ENCODE measurements at regions not wholly inside any gene's neighbourhood (a gene's known extent, or its start where the extent isn't known, plus 50 kb on each side); places are given as distances from the start of the nearest gene placed in this dataset.

DNA sequence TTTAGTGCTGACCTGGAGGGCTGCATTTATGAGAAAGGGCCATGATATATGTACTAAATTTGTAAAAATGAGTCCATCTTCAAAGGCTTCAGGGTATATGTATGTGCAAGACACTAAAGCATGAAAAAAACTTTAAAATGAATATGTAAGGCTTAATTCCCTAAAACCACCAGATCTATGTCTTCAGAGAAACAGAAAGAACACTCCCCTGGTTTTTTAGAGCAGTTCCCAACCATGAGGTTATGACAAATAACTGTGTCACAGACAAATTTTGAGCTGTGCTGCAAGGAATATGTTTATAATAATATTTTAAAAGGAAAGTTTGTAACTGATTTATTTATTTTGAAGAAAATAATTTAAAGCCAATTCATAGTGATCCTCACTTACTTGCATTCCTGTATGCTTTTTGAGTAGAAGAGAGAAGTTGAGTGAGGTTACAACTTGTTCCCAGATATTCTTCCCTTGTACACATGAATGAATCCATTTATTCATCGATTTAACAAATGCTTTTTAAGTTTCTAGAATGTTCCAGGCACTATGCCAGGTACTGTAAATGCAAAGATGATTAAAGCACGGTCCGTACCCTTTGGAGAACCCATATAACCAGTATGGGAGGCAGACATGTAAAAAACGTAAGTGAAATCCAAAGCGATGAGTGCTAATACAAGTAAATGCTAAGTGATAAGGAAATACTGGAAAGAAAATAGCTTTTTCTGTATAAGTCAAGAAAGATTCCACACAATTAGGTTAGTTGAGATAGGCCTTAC is 295.2 kb upstream of the DIAPH2 start:
- TF ChIP-seq FOXM1 (IDR thresholded peaks at IDR 0.05; ENCODE audit: borderline replicate concordance) (no peak), NFRKB (IDR thresholded peaks at IDR 0.05) (no peak), L3MBTL2 (conservative IDR thresholded peaks at IDR 0.05) (no peak), SP1 (IDR thresholded peaks at IDR 0.05) (no peak), LEF1 (IDR thresholded peaks at IDR 0.05; ENCODE audit: borderline replicate concordance) (no peak), BHLHE40 (IDR thresholded peaks at IDR 0.05; ENCODE audit: borderline replicate concordance) (no peak), FOXA1 (IDR thresholded peaks at IDR 0.05) (no peak), HDGF (IDR thresholded peaks at IDR 0.05; ENCODE audit: borderline replicate concordance) (no peak), SUZ12 (IDR thresholded peaks at IDR 0.05) (no peak), CTBP1 (IDR thresholded peaks at IDR 0.05; ENCODE audit: borderline replicate concordance) (no peak)
- ChIA-PET POLR2A (no interaction called here), CTCF (no interaction called here)
- no peak for DNase-seq (ENCODE audit: extremely low spot score)

DNA sequence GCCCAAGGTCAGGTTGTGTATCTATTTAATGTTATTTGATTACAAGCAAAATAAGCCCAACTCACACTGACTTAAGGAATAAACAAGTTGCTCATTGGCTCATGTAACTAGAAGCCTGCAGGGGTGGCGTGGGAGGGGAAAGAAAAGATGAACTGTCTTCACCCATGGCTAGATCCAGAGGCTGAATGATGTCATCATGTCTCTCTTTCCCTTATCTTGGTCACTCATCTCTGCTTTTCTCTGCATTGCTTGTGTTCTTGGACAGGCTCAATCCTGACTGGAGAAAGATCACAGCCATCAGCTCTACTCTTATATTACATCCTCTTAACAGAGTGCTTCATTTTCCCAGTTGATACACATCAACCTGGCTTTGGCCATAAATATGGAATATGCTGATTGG is 290.0 kb upstream of the DIAPH2 start:
- ChIA-PET POLR2A (no interaction called here), CTCF (interaction anchor here (0.6 kb wide), 2 partner anchors 285 to 663 kb away, joined by 4 read pairs; no protein-coding TSS in a partner anchor)
- TF ChIP-seq BHLHE40 (IDR thresholded peaks at IDR 0.05; ENCODE audit: borderline replicate concordance) (no peak), HDGF (IDR thresholded peaks at IDR 0.05; ENCODE audit: borderline replicate concordance) (no peak), FOXA1 (IDR thresholded peaks at IDR 0.05) (no peak), ZNF384 (IDR thresholded peaks at IDR 0.05) (no peak), ELF4 (IDR thresholded peaks at IDR 0.05) (no peak), SP1 (IDR thresholded peaks at IDR 0.05) (no peak), SUZ12 (IDR thresholded peaks at IDR 0.05) (no peak), NFRKB (IDR thresholded peaks at IDR 0.05) (no peak), L3MBTL2 (conservative IDR thresholded peaks at IDR 0.05) (no peak), LEF1 (IDR thresholded peaks at IDR 0.05; ENCODE audit: borderline replicate concordance) (no peak)
- DNase-seq (ENCODE audit: extremely low spot score), result no peak

DNA sequence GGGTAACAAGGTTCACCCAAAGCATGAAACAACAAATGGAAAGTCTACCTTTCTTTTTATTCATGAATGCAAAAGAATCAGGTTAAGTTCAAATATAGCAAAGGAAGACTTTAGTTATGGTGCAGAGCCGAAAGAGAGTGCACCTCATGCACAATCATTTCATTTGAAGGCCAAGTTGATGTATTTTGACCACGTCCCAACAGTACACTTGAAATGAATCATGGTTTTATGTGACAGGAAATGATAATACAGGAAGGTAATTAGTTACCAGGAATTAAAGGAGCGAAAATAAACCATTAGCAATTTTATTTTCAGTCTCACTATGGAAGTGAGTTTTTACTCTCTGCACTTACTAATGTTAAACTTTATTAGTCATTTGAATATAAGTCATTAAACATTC is 281.2 kb upstream of the DIAPH2 start:
- CTCF ChIA-PET, result no interaction called here
- TF ChIP-seq BHLHE40 (IDR thresholded peaks at IDR 0.05; ENCODE audit: borderline replicate concordance), result no peak
- POLR2A ChIA-PET, result no interaction called here
- DNase-seq (ENCODE audit: extremely low spot score), result no peak

DNA sequence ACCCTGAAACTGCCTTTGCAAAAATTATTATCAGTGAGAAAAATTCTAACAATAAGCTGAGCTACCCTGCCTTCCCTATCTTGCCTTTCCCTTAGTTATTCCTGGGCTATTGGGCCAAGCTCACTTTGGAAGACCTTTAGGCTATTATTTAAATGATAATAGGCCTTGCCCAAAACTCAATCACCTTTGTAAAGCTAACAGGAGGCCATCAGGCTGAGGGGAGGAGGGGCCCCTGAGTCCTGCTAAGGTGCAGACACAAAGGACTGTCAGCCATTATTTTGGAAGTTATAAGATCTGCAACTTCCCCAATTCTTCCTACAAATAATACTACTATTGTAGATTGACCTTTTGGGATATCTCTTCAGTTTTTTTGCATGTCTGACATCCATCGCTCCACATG is 278.8 kb upstream of the DIAPH2 start:
- no peak for DNase-seq (ENCODE audit: extremely low spot score)
- POLR2A ChIA-PET, result no interaction called here
- CTCF ChIA-PET, result no interaction called here
- TF ChIP-seq CTBP1 (IDR thresholded peaks at IDR 0.05; ENCODE audit: borderline replicate concordance), result no peak

DNA sequence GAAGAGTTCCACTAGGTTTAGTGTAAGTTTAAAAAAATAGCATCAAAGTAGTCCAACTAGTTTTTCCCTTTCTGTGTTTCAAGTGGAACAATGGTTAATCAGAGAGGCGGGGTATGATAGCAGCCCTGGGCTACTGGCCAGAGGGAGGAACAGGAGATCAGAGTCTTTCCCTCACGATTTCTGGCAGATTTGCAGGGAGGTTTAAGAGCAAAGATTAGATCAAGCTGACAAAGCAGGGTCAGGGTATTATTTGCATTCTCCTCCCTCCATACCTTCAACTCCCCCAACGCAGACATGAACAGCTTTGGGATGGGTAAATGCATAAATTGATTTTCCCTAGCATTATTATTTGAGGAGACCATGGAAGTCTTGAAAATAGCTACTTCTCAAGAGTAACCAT is 277.6 kb upstream of the DIAPH2 start:
- ChIA-PET CTCF (interaction anchor here (0.7 kb wide), 2 partner anchors 388 to 1841 kb away, joined by 3 read pairs; no protein-coding TSS in a partner anchor), POLR2A (no interaction called here)
- no peak for TF ChIP-seq TARDBP (IDR thresholded peaks at IDR 0.05)
- no peak for TF ChIP-seq BHLHE40 (IDR thresholded peaks at IDR 0.05; ENCODE audit: borderline replicate concordance)
- TF ChIP-seq SUZ12 (IDR thresholded peaks at IDR 0.05), result no peak
- TF ChIP-seq L3MBTL2 (conservative IDR thresholded peaks at IDR 0.05), result no peak
- TF ChIP-seq FOXK2 (IDR thresholded peaks at IDR 0.05), result no peak
- TF ChIP-seq SP1 (IDR thresholded peaks at IDR 0.05), result no peak
- TF ChIP-seq NFRKB (IDR thresholded peaks at IDR 0.05), result no peak
- DNase-seq (ENCODE audit: extremely low spot score), result no peak

DNA sequence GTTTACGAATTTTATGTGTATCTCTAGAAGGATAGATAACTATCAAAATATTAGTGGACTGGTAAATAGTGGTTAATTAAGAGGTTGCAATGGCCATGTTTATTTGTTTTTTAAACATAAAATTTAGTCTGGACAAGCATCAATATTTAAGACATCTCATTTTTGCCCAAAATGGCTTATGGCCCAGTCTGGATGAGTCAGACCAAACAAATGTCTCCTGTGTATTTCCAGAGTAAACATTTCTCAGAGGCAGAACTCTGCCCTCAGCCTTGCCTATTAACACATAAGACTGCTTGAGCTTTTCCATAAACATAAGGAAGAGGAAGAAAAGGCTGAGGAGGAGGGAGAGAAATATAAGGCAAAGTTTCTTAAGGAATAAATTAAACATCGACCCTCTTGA is 277.1 kb upstream of the DIAPH2 start:
- no peak for DNase-seq (ENCODE audit: extremely low spot score)
- CTCF ChIA-PET, result interaction anchor here (0.7 kb wide), 2 partner anchors 387 to 1841 kb away, joined by 3 read pairs; no protein-coding TSS in a partner anchor

DNA sequence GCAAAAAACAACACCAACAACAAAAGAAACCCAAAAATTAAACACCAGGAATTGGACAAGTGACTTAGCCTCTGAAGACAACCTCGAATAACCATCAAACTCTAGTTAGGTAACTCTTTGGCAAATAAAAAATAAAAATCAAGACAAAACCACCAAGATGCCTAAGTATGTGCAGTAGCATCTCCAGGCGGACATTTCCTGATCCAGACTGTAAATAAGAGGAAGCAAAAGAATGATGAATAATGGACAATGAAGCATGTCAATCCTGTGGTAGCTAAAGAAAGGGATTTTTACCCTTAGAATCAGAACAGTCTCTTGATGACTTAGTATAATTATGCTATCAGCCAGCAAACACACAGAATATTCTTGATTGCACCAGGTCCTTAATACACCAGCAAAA is 276.7 kb upstream of the DIAPH2 start:
- CTCF ChIA-PET, result interaction anchor here (0.7 kb wide), 1 partner anchor 1840 kb away, joined by 3 read pairs; no protein-coding TSS in a partner anchor
- no peak for DNase-seq (ENCODE audit: extremely low spot score)
- TF ChIP-seq FOXM1 (IDR thresholded peaks at IDR 0.05; ENCODE audit: borderline replicate concordance), result no peak
- no peak for TF ChIP-seq BHLHE40 (IDR thresholded peaks at IDR 0.05; ENCODE audit: borderline replicate concordance)
- POLR2A ChIA-PET, result no interaction called here

More for the DNA sequence above, 277.1 kb upstream of the DIAPH2 start:
- TF ChIP-seq LEF1 (IDR thresholded peaks at IDR 0.05; ENCODE audit: borderline replicate concordance) (no peak), HDGF (IDR thresholded peaks at IDR 0.05; ENCODE audit: borderline replicate concordance) (no peak), FOXK2 (IDR thresholded peaks at IDR 0.05) (no peak), ARNT (IDR thresholded peaks at IDR 0.05) (no peak), CTBP1 (IDR thresholded peaks at IDR 0.05; ENCODE audit: borderline replicate concordance) (no peak), SP1 (IDR thresholded peaks at IDR 0.05) (no peak), ZNF384 (IDR thresholded peaks at IDR 0.05) (no peak), L3MBTL2 (conservative IDR thresholded peaks at IDR 0.05) (no peak), FOXM1 (IDR thresholded peaks at IDR 0.05; ENCODE audit: borderline replicate concordance) (no peak), TARDBP (IDR thresholded peaks at IDR 0.05) (no peak), ELF4 (IDR thresholded peaks at IDR 0.05) (no peak), NFRKB (IDR thresholded peaks at IDR 0.05) (no peak)
- TF ChIP-seq, protein P1, sequence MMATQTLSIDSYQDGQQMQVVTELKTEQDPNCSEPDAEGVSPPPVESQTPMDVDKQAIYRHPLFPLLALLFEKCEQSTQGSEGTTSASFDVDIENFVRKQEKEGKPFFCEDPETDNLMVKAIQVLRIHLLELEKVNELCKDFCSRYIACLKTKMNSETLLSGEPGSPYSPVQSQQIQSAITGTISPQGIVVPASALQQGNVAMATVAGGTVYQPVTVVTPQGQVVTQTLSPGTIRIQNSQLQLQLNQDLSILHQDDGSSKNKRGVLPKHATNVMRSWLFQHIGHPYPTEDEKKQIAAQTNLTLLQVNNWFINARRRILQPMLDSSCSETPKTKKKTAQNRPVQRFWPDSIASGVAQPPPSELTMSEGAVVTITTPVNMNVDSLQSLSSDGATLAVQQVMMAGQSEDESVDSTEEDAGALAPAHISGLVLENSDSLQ (IDR thresholded peaks at IDR 0.05), result no peak
- POLR2A ChIA-PET, result no interaction called here

DNA sequence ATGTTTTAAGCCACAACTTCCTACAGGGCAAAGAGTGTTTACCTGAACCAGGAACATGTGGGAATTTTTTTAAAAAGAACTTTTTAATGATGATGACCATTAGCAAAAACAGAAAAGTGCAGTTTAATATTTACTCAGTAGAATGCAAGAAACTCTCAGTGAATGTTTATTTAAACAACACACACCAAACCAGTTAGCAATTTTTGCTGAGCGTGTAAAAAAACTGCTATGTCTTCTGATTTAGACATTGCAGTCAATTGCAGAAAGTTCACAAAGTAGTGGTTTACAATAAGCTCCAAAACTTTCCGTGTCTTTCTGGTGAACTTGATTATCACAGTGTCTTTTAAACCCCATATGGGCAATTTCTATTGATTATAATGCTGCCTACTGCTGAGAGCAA is 273.7 kb upstream of the DIAPH2 start:
- DNase-seq (ENCODE audit: extremely low spot score), result no peak
- ChIA-PET POLR2A (no interaction called here), CTCF (no interaction called here)
- TF ChIP-seq SP1 (IDR thresholded peaks at IDR 0.05), result no peak
- TF ChIP-seq BHLHE40 (IDR thresholded peaks at IDR 0.05; ENCODE audit: borderline replicate concordance), result no peak
- no peak for TF ChIP-seq CTBP1 (IDR thresholded peaks at IDR 0.05; ENCODE audit: borderline replicate concordance)
- TF ChIP-seq ZNF384 (IDR thresholded peaks at IDR 0.05), result no peak
- TF ChIP-seq, protein P1 (IDR thresholded peaks at IDR 0.05), result no peak
- no peak for TF ChIP-seq ARNT (IDR thresholded peaks at IDR 0.05)
- TF ChIP-seq ELF4 (IDR thresholded peaks at IDR 0.05), result no peak
- no peak for TF ChIP-seq FOXM1 (IDR thresholded peaks at IDR 0.05; ENCODE audit: borderline replicate concordance)
- no peak for TF ChIP-seq LEF1 (IDR thresholded peaks at IDR 0.05; ENCODE audit: borderline replicate concordance)
- TF ChIP-seq TARDBP (IDR thresholded peaks at IDR 0.05), result no peak
